ENCODE measurements at regions not wholly inside any gene's neighbourhood (a gene's known extent, or its start where the extent isn't known, plus 50 kb on each side); places are given as distances from the start of the nearest gene placed in this dataset.

- intact Hi-C loops (cut with DNase I), result no loop called here
- TF ChIP-seq CTCF (IDR thresholded peaks at IDR 0.05) (no peak), POLR2A (IDR thresholded peaks at IDR 0.05) (no peak)
- ATAC-seq, result no peak
Measured at GRCh38 chr3:174465177-174465576, 394.0 kb upstream of the NAALADL2 start.

GRCh38 chr3:174466471-174467054, 392.6 kb upstream of the NAALADL2 start:
- intact Hi-C loops (cut with DNase I), result no loop called here
- TF ChIP-seq CTCF (IDR thresholded peaks at IDR 0.05) (no peak), POLR2A (IDR thresholded peaks at IDR 0.05) (no peak)
- WGBS, 2 donors, result 59 to 64% methylated on average over 4 of the region's 4 CpGs

More at GRCh38 chr3:174465177-174465576, 394.0 kb upstream of the NAALADL2 start:
- H3K36me3 ChIP-seq (replicated peaks in 1 of 2; ENCODE audit: insufficient read depth in 1 of 2, low read depth in 2 of 2), result no peaks in the 10 kb centered on the region
- WGBS, 2 donors, result 91 to 93% methylated on average over 3 of the region's 3 CpGs
- H3K27ac ChIP-seq, result no peak overlapping the region
- DNase-seq, result no peak
- no peaks in the 10 kb centered on the region for H3K27me3 ChIP-seq
- H3K4me1 ChIP-seq, result no peaks in the 10 kb centered on the region
- no peaks in the 10 kb centered on the region for H3K9me3 ChIP-seq
- H3K4me3 ChIP-seq, result no peak overlapping the region

GRCh38 chr3:174477491-174477890, 381.6 kb upstream of the NAALADL2 start:
- Histone ChIP-seq H3K4me1 (no peaks in the 10 kb centered on the region), H3K27me3 (no peaks in the 10 kb centered on the region), H3K36me3 (replicated peaks in 1 of 2; ENCODE audit: insufficient read depth in 1 of 2, low read depth in 2 of 2) (no peaks in the 10 kb centered on the region), H3K4me3 (no peak overlapping the region), H3K9me3 (no peaks in the 10 kb centered on the region), H3K27ac (no peak overlapping the region)
- TF ChIP-seq POLR2A (IDR thresholded peaks at IDR 0.05) (no peak), CTCF (IDR thresholded peaks at IDR 0.05) (no peak)
- WGBS, 2 donors, result 96% methylated on average over 1 of the region's 1 CpG
- intact Hi-C loops (cut with DNase I), result no loop called here
- ATAC-seq (no peak), DNase-seq (no peak)

More at GRCh38 chr3:174466471-174467054, 392.6 kb upstream of the NAALADL2 start:
- no peaks in the 10 kb centered on the region for H3K4me1 ChIP-seq
- no peak overlapping the region for H3K27ac ChIP-seq
- H3K9me3 ChIP-seq, result no peaks in the 10 kb centered on the region
- ATAC-seq, result no peak
- DNase-seq, result no peak
- no peaks in the 10 kb centered on the region for H3K27me3 ChIP-seq
- H3K4me3 ChIP-seq, result no peak overlapping the region
- no peaks in the 10 kb centered on the region for H3K36me3 ChIP-seq (replicated peaks in 1 of 2; ENCODE audit: insufficient read depth in 1 of 2, low read depth in 2 of 2)

- H3K27me3 ChIP-seq, result no peaks in the 10 kb centered on the region
- ATAC-seq, result no peak
- H3K4me1 ChIP-seq, result no peaks in the 10 kb centered on the region
- H3K36me3 ChIP-seq (replicated peaks in 1 of 2; ENCODE audit: insufficient read depth in 1 of 2, low read depth in 2 of 2), result no peaks in the 10 kb centered on the region
- no peak overlapping the region for H3K27ac ChIP-seq
- H3K4me3 ChIP-seq, result no peak overlapping the region
- TF ChIP-seq CTCF (IDR thresholded peaks at IDR 0.05) (no peak), POLR2A (IDR thresholded peaks at IDR 0.05) (no peak)
- no peaks in the 10 kb centered on the region for H3K9me3 ChIP-seq
- 83 to 92% methylated on average over 2 of the region's 2 CpGs for WGBS, 2 donors
- DNase-seq, result no peak
- intact Hi-C loops (cut with DNase I), result no loop called here
Measured at GRCh38 chr3:174480767-174481166, 378.4 kb upstream of the NAALADL2 start.

GRCh38 chr3:174482541-174482940, 376.6 kb upstream of the NAALADL2 start:
- DNase-seq (no peak), ATAC-seq (no peak)
- no peaks in the 10 kb centered on the region for H3K36me3 ChIP-seq (replicated peaks in 1 of 2; ENCODE audit: insufficient read depth in 1 of 2, low read depth in 2 of 2)
- no peaks in the 10 kb centered on the region for H3K9me3 ChIP-seq
- H3K27ac ChIP-seq, result no peak overlapping the region
- no peaks in the 10 kb centered on the region for H3K27me3 ChIP-seq
- TF ChIP-seq POLR2A (IDR thresholded peaks at IDR 0.05) (no peak), CTCF (IDR thresholded peaks at IDR 0.05) (no peak)
- intact Hi-C loops (cut with DNase I), result no loop called here
- no peaks in the 10 kb centered on the region for H3K4me1 ChIP-seq
- 90 to 92% methylated on average over 1 of the region's 1 CpG for WGBS, 2 donors
- H3K4me3 ChIP-seq, result no peak overlapping the region

All from body of pancreas (tissue), 4 donors.